ENCODE measurements at regions not wholly inside any gene's neighbourhood (a gene's known extent, or its start where the extent isn't known, plus 50 kb on each side); places are given as distances from the start of the nearest gene placed in this dataset.

DNA sequence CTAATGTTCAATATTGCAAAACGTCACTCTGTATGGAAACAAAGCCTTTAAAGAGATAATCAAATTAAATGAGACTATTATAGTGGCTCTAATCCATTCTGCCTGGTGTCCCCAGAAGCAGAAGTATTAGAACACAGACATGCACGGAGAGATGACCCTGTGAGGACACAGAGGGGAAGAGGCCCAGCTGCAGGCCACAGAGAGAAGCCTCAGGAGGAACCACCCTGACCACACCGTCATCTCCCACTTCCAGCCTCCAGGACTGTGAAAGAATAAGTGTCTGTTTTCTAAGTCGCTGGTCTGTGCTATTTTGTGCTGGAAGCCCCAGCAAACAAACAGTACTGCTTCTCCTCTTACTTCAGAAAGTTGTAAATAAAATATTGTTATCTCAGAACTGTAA lies 283.5 kb upstream of the ADARB2 start:
- no peak for DNase-seq (ENCODE audit: low read depth)

DNA sequence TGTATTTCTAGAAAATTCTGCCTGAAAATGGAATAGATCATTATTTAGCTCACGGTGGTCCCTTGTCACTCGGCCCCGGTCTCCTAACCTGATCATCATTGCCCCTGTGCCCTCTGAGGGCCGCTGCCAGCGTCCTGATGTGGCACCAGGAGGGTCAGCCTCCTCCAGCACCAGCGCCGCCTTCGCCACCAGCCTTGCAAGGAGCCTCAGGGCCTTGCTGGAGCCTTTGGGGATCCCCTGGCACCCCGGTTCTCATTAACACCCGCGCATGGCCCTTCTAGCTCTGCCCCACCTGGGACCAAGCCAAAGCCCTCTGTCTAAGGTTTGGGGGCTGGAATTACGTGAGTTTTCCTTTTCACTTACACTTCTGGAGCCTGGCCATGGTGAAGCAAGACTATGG lies 282.5 kb upstream of the ADARB2 start:
- DNase-seq (ENCODE audit: low read depth), result no peak

DNA sequence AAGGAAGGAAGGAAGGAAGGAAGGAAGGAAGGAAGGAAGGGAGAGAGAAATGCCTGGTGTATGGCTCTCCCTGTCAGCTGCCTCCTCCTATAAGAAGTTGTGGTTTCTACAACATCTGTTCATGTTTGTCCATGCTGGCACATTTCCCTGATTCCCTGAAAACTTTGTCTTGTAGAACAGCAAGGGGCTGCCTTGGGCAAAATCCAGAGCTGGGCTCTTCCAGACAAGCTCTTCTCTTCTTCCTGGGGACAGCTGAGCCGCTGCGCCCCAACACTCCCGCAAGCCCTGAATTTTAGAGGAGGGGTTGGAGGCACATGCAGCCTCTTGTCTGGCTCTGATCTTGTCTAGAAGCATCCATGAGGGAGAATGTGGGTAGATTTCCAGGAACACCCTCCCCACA lies 282.0 kb upstream of the ADARB2 start:
- no peak for DNase-seq (ENCODE audit: low read depth)

DNA sequence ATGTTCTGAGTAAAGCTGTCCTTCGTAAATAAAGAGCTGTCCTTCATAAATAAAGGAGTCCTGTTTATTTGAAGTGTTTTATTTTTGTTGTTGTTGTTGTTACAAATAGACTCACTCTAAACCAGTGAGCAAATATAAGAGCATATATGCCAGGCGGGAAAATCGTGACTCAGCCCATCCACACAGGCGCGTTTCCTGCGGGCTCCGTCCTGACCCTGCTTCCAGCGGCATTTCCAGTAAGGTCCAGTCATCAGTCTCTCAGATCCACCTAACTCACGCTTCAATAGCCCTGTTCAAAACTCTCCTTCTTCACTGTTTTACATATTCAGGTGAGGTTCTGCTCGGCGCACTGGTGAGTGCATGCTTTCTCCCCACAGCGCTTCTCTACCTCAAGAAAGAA lies 277.2 kb upstream of the ADARB2 start:
- DNase-seq (ENCODE audit: low read depth), result no peak

DNA sequence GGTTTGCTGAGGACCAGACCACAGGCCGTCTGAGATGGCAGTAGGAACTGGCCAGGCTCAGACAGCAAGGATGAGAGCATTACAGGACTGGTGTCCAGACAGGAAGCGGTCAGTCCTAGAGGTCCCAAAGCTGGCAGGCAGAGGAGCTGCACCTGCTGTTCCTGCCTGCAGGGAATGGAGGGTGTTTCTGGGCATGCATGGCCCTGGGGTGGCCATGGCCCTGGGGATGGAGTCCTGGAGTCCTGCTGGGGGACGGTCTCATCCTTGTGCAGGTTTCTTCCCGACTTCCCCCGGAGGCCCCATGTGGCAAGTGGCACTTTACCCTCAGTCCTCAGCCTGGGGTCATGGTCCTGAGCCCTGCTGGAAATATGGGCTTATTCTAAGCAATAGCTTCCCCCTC lies 274.9 kb upstream of the ADARB2 start:
- DNase-seq (ENCODE audit: low read depth), result no peak

DNA sequence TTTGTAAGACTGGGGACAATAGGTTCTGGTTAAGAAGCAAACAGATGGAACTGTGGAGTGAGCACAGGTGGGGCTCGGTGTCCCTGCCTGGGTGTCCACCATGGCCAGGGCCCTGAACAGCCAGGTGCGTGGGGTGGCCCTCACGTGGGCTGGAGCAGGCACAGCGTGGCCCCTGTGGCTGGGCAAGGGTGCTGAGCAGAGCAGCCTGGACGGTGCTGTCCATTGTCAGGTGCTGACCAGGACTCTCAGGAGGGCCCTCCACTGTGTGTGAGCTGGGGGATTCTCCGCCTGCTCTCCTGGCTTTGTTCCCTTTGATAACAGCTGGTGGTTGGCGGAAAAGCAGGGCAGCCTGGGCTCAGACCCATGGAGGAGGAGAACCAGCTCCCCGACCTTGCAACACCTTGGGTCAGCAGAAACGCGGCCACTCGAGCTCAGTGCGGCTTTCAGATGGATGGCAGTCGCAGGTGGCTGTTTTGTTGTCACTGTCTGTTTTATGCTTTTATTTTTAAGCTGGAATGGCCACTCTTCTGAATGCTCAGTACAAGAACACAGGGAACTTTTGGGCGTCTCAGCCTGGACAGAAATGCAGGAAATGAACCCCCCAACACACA lies 273.9 kb upstream of the ADARB2 start:
- DNase-seq (ENCODE audit: low read depth), result no peak

DNA sequence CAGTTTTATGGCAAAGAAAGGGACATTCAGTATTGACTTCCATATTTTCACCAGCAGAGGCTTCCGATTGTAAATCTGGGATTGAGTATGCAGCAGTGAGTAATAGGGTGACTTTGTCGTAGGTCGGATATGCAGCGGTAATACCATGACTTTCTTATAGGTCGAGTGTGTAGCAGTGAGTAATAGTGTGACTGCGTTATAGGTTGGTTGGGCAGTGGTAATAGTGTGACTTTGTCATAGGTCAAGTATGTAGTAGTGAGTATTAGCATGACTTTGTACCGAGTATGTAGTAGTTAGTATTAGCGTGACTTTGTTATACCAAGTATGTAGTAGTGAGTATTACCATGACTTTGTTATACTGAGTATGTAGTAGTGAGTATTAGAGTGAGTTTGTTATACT lies 268.2 kb upstream of the ADARB2 start:
- DNase-seq (ENCODE audit: low read depth), result no peak

DNA sequence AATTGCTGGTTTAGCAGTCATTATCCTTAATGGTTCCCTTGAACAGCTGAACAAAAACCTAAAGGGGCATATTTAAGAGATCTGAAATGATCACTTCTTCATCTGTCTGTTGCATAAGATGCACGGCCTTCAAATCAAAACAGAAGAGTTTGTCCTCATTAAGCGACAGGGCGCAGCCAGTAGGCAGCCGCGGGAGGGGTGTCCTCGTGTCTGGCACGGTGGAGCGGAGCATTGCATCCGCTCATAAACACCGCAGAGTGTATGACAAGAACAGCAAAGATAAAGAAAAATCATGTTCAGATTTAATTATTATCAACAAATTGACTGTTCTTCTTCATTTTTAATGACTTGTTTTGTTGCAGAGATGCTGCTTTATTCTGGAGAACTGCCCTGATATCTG lies 255.6 kb upstream of the ADARB2 start:
- DNase-seq (ENCODE audit: low read depth), result no peak

DNA sequence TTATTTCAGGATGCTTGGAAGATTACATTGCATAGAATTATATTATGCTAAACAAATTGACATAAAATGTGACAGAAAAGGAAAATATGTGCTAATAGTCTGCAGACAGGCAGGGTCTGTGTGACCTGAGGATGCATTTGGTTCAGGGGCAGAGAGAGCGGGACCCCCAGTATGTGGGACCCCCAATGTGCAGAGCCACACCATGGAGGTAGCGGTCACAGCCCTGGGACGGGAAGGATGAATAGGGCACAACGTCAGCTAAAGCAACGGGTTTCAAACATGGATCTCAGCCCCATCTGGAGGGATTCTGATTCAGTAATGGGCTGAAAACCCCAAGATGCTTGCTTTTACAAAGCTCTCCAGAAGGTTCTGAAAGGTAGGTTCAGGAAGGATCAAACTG lies 251.8 kb upstream of the ADARB2 start:
- no peak for DNase-seq (ENCODE audit: low read depth)

DNA sequence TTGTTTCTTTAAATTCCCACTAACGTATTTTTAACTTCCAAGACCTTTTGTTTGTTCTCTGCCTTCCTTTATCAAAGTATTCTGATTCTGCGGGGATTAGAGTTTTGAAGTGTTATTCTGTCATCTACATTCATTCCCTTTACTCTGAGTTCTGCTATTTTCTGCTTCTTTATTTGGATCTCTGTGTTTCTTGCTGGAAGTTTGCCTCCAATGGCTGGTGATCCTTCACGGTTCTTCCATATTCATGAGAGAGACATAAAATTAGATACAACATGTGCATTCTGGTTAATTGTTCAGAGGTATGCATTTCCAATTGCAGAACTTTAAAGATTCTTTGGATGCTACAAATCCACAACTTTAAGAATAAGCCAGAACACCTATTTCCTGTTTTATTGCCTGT lies 244.7 kb upstream of the ADARB2 start:
- no peak for DNase-seq (ENCODE audit: low read depth)

DNA sequence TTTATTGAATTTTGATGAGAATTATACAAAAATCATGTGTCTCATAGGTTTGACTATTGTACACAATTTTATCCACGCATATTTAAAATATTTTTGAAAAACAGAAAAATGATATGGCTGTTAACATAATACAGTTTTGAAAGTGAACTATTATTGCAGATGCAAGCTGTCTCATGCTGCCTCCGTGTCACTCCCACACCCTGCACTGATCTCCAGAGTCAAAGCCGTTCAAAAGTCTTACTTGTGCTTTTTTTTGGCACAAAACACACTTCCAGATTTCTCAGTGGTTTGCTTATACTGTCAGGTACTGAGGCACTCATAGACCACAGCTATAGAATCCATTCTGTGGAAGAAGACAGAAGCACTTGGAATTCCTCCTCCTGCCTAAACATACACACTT lies 243.1 kb upstream of the ADARB2 start:
- DNase-seq (ENCODE audit: low read depth), result no peak

DNA sequence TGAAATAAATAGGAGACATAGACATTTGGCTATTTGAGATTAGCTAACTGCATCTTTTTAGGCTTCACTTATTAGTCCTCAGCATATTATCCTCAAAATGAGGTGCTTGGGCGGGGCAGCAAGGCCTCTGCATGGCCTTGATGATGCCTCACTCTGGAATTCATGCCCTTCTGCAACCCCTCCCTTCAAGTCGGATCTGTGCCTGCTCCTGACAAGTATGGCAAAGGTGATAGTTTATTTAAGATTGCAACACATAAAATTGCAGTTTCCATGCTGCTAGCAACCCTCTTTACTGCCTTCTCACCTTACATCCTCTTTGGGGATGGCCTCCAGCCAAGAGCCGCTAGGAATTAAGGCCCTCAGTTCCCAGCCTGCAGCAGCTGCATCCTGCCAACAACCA lies 241.3 kb upstream of the ADARB2 start:
- no peak for DNase-seq (ENCODE audit: low read depth)

DNA sequence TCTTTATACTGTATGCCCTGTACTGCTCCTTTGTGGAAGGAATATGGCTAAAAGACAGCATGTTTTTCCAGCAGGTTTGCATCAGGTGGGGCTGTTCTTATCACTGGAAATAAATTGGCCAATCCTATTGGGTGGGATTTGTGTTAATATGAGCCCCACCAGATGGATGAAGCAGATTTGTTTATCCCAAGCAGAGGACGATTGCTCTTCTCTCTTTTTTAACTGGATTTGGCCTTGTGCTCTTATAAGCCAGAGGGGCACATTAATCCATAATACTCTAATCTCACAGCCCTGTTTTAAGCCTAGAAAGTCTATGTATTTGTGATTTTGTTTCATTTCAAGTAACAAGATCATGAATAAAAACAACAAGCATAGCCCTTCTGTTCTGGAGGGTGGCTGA lies 240.1 kb upstream of the ADARB2 start:
- DNase-seq (ENCODE audit: low read depth), result no peak

DNA sequence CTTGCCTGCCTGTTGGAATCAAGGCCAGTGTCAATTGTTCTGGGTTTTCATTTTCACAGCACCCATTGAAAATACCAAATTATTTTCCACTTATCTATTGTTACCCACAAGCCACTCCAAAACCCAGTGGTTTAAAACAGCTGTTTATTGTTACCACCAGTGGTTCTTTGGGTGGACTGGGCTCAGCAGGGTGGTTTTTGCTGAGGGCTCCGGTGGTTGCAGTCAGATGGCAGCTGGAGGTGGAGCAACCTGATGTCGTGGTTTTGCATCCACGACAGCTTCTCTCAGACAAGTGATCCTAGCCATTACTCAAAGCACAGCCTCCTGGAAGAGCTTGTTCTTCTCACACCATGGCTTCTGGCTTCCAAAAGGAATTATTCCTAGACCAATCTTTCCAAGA lies 235.1 kb upstream of the ADARB2 start:
- DNase-seq (ENCODE audit: low read depth), result no peak

DNA sequence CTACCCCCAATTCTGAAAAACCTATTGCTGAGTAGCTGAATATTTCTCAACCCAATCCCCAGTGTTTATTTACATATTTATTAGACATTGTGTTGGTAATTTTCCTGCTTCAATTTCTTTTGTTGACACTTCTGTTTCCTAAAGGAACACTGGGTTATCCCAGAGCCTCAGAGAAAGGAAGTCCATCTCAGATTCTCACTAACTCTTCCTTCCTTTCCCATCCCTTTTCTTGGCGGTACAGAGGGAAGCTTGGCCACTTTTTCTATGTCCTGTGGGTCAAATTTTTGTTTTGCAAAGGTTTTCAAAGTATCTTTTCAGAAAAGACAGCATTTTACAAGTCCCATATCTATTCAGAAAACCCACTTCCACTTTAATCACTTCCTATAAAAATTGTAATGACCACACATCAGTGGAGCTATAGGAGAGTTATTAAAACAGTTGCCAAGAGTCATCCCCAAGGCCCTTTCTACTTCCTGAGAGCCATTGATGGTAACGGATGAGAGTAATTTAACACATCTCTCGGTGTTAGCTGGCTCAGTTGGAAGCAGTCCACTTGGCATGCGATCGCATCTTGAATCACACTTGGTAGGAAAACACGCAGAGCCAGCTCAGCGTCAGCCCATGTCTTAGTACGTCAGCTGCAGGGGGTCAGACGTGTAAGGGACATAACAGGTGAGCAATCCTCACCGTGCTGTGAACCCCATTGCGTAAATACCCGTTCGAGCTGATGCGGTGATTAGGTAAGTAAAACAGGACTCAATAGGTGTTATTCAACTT lies 231.1 kb upstream of the ADARB2 start:
- DNase-seq (ENCODE audit: low read depth), result no peak

DNA sequence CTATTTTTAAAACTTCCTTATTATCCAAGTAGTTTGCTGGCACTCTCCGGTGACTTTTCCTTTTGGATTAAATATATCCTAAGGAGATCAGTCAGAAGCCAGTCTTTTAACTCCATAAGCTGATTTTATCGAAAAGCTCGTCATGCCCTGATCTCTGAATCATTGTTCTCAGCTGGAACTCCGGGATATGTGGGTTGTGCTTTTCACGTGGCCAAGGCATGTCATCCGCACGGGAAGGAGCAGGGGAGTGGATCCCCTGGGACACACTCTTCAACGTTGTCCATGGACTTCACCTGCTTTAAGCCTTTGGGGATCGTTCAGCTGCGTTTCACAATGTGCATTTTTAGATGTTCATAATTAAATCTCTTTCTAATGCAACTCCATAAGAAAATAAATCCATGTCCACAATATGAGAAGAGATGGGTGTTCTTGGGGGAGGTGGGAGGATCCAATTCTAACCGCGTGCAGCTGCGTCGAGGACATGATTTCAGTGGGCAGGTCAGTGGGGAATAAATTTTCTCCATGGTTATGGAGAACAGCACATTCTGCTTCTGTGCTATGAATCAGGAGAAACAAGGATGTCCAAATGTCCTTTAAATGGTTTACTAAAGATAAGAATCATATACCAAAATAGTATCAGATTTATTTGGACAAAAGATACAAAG lies 229.5 kb upstream of the ADARB2 start:
- no peak for DNase-seq (ENCODE audit: low read depth)

DNA sequence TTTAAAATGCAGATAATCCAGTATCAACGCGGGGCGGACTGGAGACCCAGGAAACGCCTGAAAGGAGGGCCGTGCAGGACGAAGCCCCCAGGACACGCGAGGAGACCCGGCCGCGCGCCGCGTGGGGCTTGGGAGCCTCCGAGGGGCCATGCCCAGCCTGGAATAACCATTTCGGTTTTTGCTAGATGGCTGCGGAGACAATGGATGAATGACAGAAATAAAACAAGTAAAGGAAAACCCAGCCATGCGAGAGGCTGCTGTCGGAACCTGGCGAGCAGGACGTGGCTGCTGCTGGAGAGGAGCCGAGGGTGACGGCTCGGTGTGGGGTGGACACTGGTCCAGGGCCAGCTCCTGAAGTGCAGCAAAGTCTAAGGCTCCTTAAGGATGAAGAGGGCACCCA lies 227.2 kb upstream of the ADARB2 start:
- no peak for DNase-seq (ENCODE audit: low read depth)

DNA sequence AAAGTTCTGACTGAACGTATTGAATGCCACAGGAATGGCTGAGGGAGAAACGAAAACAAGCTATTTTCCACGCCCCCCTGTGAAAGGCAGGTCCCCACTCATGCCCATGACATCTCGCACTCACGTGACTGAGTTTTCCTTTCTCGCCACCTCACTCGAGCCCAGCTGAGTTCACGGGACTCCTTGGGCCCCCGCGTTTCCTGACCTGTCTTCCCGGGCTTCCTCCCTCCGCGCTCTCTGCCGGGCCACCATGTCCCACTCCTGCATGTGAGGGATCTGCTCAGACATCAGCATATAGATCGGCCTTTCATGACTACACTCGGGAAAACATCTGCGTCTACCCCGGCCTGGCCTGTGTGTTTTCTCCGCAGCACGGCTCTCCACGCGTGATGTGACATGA lies 226.0 kb upstream of the ADARB2 start:
- DNase-seq (ENCODE audit: low read depth), result no peak

DNA sequence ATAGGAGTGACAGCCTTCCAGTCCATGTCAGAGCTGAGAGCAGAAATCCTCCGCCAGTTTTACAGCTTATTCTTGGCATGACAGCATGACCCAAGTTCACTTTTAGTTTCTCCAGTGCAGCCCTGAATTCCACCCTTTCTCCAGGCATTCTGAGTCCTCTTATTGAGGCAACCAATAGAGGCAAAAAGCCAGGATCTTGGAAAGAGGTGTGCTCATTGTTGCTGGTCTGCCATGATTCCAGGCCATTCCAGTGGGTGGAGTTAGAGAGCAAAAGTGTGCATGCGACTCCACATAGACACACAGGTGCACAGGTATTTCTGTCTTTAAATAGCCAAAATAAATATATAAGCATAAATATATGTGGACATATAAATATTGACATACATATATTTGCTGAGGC lies 224.7 kb upstream of the ADARB2 start:
- no peak for DNase-seq (ENCODE audit: low read depth)

DNA sequence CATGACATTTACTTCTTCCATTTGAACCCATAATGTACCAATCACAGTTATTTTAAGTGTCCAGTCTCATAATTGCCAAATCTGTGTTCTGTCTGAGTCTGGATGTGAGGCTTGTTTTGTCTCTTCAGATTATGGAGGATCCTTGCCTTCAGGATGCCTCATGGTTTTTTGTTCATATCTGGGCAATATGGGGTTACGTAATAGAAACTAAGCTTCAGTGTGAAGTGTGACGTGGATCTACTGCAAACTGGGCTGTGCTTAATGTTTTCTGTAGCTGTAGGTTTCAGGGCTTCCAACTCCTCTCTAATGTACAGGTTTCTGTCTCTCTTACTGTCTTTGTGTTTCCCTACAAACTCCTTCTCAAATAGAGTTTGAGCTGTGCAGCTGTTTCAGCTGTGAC lies 223.7 kb upstream of the ADARB2 start:
- no peak for DNase-seq (ENCODE audit: low read depth)

DNA sequence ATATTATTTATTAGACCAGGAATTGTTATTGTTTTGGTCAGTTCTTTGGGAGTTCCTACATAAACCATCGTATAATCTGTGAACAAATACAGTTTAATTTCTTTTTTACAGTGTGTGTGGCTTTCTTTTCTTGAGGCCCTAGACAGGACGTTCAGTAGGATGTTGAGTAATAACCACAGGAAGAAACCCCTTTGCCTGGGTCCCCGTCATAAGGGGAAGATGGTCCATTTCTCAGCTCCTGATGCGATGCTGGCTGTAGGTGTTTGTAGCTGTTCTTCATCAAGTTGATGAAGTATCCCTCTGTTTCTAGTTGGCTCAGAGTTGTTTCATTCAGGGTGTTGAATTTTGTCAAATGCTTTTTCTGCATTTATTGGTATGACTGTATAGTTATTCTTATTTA lies 219.7 kb upstream of the ADARB2 start:
- DNase-seq (ENCODE audit: low read depth), result no peak

DNA sequence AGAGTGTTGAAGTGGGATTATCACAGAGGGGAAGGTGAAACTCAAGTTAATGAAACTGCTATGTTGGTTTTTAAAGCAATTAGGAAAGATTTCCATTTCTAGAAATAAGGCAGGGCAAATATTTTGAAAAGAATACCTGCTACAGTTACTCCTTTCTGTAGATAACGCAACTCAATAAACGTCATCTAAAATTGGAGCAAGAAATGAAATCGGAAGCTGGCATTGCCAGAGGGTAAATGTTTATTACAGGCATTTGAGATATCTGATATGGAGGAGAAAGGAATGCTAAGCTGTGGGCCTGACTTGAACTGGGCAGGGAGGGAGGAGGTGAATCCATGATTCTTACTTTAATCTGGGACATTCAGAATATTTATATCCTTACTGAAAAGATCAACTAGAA lies 217.0 kb upstream of the ADARB2 start:
- no peak for DNase-seq (ENCODE audit: low read depth)
